ENCODE measurements at regions not wholly inside any gene's neighbourhood (a gene's known extent, or its start where the extent isn't known, plus 50 kb on each side); places are given as distances from the start of the nearest gene placed in this dataset.

- no peak for DNase-seq
- Mint-ChIP-seq H3K27ac (no peak overlapping the region), H3K4me1 (ENCODE audit: low read depth) (no peaks in the 10 kb centered on the region), H3K36me3 (ENCODE audit: insufficient read depth in 2 of 2) (no peaks in the 10 kb centered on the region), H3K9me3 (no peaks in the 10 kb centered on the region), H3K4me3 (no peak overlapping the region), H3K27me3 (ENCODE audit: low read depth) (peaks cover 9% of the 10 kb centered on the region)
- ATAC-seq (replicated peaks in 1 of 2), result no peak
Measured at GRCh38 chr1:30271401-30272276, 451.7 kb downstream of the MATN1 start.

- Mint-ChIP-seq H3K4me3 (no peak overlapping the region), H3K27me3 (ENCODE audit: low read depth) (peaks cover under 1% of the 10 kb centered on the region), H3K27ac (no peak overlapping the region), H3K9me3 (no peaks in the 10 kb centered on the region), H3K36me3 (ENCODE audit: insufficient read depth in 2 of 2) (no peaks in the 10 kb centered on the region), H3K4me1 (ENCODE audit: low read depth) (no peaks in the 10 kb centered on the region)
- DNase-seq, result no peak
- no peak for ATAC-seq (replicated peaks in 1 of 2)
Measured at GRCh38 chr1:30270461-30270860, 452.9 kb downstream of the MATN1 start.

DNA sequence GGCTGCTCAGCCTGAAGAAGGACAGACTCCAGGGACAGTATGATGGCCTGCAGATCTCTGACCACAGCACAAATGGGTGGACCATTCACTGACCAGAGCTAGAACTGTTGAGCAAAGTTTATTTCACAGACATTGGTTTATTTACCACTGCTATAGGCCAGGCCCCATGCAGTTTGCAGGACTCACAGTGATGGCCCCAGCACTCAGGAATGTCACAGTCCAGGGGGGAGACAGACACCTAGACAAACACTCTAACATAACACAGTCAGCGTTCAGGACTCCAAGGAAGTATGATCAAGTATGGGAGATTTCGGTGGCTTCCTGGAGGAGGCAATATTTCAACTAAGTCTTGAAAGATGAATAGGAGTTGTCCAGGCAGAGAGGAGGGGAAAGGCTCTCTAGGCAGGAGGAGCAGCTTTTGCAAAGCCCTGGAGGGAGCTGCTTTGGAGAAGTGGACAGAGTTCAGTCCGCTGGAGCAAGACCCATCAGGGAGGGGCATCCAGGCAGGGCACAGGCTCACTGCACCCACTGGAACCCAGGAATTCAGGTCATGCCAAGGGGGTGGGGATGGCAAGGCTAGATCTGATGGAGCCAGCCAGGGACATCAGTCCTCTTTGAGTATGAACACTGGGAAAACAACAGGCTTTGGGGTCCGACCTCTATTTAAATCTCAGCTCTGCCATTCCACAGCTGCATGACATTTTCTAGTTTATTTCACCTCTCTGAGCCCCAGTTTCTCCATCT is 454.3 kb downstream of the MATN1 start:
- DNase-seq, result no peak
- ATAC-seq (replicated peaks in 1 of 2), result no peak
- Mint-ChIP-seq H3K36me3 (ENCODE audit: insufficient read depth in 2 of 2) (no peaks in the 10 kb centered on the region), H3K27me3 (ENCODE audit: low read depth) (no peaks in the 10 kb centered on the region), H3K9me3 (no peaks in the 10 kb centered on the region), H3K4me1 (ENCODE audit: low read depth) (no peaks in the 10 kb centered on the region), H3K4me3 (no peak overlapping the region), H3K27ac (no peak overlapping the region)

- no peak for DNase-seq
- H3K9me3 Mint-ChIP-seq, result no peaks in the 10 kb centered on the region
- H3K27me3 Mint-ChIP-seq (ENCODE audit: low read depth), result no peaks in the 10 kb centered on the region
- H3K4me3 Mint-ChIP-seq, result no peak overlapping the region
- no peaks in the 10 kb centered on the region for H3K36me3 Mint-ChIP-seq (ENCODE audit: insufficient read depth in 2 of 2)
- no peak overlapping the region for H3K27ac Mint-ChIP-seq
- ATAC-seq (replicated peaks in 1 of 2), result no peak
- no peaks in the 10 kb centered on the region for H3K4me1 Mint-ChIP-seq (ENCODE audit: low read depth)
Measured at GRCh38 chr1:30267856-30268255, 455.5 kb downstream of the MATN1 start.

DNA sequence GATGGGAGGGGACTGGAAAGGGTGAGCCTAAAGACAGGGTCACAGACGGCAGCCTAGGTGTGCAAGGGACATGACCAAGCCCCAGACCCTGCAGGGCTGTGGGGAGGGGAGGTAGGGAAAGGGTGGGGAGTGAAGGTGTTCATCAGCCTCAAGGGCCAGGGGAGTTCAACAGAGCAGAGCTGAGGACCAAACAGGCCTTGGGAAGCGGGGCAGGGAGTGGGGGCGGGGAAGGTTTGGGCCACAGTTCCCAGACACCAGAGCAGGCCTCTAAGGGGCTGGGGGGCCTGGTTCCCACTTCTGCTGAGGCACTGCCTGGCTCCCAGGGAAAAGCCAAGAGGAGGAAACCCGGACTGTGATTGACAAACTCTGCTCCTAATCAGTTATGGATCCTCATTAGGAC is 456.3 kb downstream of the MATN1 start:
- Mint-ChIP-seq H3K36me3 (ENCODE audit: insufficient read depth in 2 of 2) (no peaks in the 10 kb centered on the region), H3K27ac (no peak overlapping the region), H3K9me3 (no peaks in the 10 kb centered on the region), H3K27me3 (ENCODE audit: low read depth) (no peaks in the 10 kb centered on the region), H3K4me1 (ENCODE audit: low read depth) (no peaks in the 10 kb centered on the region), H3K4me3 (no peak overlapping the region)
- ATAC-seq (replicated peaks in 1 of 2), result no peak
- DNase-seq, result no peak

- H3K4me3 Mint-ChIP-seq, result no peak overlapping the region
- peaks cover 4 to 5% of the 10 kb centered on the region in 2 donors for H3K9me3 Mint-ChIP-seq
- H3K27me3 Mint-ChIP-seq (ENCODE audit: low read depth), result peaks cover 10% of the 10 kb centered on the region
- no peaks in the 10 kb centered on the region for H3K4me1 Mint-ChIP-seq (ENCODE audit: low read depth)
- no peaks in the 10 kb centered on the region for H3K36me3 Mint-ChIP-seq (ENCODE audit: insufficient read depth in 2 of 2)
- H3K27ac Mint-ChIP-seq, result no peak overlapping the region
- ATAC-seq (replicated peaks in 1 of 2), result no peak
- no peak for DNase-seq
Measured at GRCh38 chr1:30265127-30266070, 458.0 kb downstream of the MATN1 start.

DNA sequence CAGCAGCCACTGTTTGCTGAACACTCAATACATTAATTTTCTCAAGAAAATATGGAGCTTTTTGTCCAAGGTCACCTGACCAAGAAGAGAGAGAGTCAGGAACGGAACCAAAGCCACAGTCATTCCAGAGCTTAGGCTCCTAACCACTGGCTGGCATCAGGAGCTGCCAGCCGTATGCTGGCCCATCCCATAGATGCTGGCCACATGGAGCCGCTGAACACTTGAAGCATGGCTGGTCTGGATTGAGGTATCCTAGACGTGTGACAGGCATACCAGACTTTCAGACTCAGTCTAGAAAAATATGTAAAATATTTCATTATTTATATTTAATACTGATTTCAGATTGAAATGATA is 458.7 kb downstream of the MATN1 start:
- no peaks in the 10 kb centered on the region for H3K36me3 Mint-ChIP-seq (ENCODE audit: insufficient read depth in 2 of 2)
- DNase-seq (no peak), ATAC-seq (replicated peaks in 1 of 2) (no peak)
- H3K4me3 Mint-ChIP-seq, result no peak overlapping the region
- no peaks in the 10 kb centered on the region for H3K4me1 Mint-ChIP-seq (ENCODE audit: low read depth)
- peaks cover 10% of the 10 kb centered on the region for H3K27me3 Mint-ChIP-seq (ENCODE audit: low read depth)
- no peak overlapping the region for H3K27ac Mint-ChIP-seq
- H3K9me3 Mint-ChIP-seq, result peaks cover 4 to 5% of the 10 kb centered on the region in 2 donors

GRCh38 chr1:30263888-30264671 is 459.3 kb downstream of the MATN1 start:
- DNase-seq (no peak), ATAC-seq (replicated peaks in 1 of 2) (no peak)
- Mint-ChIP-seq H3K27me3 (ENCODE audit: low read depth) (peaks cover 11% of the 10 kb centered on the region), H3K4me3 (no peak overlapping the region), H3K27ac (no peak overlapping the region), H3K9me3 (peaks cover 4 to 5% of the 10 kb centered on the region in 2 donors), H3K36me3 (ENCODE audit: insufficient read depth in 2 of 2) (no peaks in the 10 kb centered on the region), H3K4me1 (ENCODE audit: low read depth) (no peaks in the 10 kb centered on the region)

DNA sequence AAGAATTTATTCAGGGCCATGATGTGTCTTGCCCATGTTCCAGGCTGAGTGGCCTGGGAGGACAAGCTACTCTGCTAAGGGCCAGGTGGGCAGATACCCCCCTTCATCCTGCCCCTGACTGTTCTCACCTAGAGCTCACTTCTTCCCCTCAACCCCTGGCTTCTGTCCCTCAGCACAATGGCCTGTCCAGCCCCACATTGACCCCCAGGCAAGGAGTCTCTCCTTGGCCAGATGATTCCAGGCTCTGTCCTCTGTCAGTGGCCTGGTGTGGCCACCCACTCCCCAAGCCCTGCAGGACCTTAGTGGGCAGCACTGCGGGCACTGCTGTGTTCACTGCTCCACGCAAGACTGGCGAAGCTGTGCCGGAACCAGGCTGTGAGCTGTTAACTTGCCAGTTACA is 460.0 kb downstream of the MATN1 start:
- Mint-ChIP-seq H3K27ac (no peak overlapping the region), H3K27me3 (ENCODE audit: low read depth) (peaks cover 17% of the 10 kb centered on the region), H3K4me1 (ENCODE audit: low read depth) (no peaks in the 10 kb centered on the region), H3K36me3 (ENCODE audit: insufficient read depth in 2 of 2) (no peaks in the 10 kb centered on the region), H3K4me3 (no peak overlapping the region), H3K9me3 (peaks cover 4 to 5% of the 10 kb centered on the region in 2 donors)
- DNase-seq (no peak), ATAC-seq (replicated peaks in 1 of 2) (no peak)

- DNase-seq (no peak), ATAC-seq (replicated peaks in 1 of 2) (no peak)
- no peak overlapping the region for H3K27ac Mint-ChIP-seq
- H3K9me3 Mint-ChIP-seq, result peaks cover 4 to 5% of the 10 kb centered on the region in 2 donors
- H3K27me3 Mint-ChIP-seq (ENCODE audit: low read depth), result peaks cover 22% of the 10 kb centered on the region
- H3K4me3 Mint-ChIP-seq, result no peak overlapping the region
- H3K36me3 Mint-ChIP-seq (ENCODE audit: insufficient read depth in 2 of 2), result no peaks in the 10 kb centered on the region
- no peaks in the 10 kb centered on the region for H3K4me1 Mint-ChIP-seq (ENCODE audit: low read depth)
Measured at GRCh38 chr1:30262158-30262557, 461.2 kb downstream of the MATN1 start.

DNA sequence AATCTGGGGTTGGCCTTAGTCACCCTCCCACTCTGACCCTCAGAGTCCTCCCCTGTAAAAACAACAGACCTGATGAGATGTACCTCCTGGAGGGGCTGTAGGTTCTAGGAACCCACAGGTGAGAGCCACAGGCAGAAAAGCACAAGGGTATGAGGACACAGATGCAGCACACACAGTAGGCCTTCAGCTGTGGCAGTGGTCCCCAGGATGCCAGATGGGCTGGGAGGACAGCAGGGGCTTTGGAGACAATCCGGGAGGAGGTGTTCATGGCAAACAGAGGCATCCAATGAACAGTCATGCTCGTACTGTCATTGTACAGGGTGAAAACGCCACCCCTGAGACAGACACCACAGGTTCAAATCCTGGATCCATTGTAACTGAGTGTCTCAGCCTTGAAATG is 463.1 kb downstream of the MATN1 start:
- Mint-ChIP-seq H3K36me3 (ENCODE audit: insufficient read depth in 2 of 2) (no peaks in the 10 kb centered on the region), H3K27me3 (ENCODE audit: low read depth) (peaks cover 22% of the 10 kb centered on the region), H3K9me3 (peaks cover 4 to 5% of the 10 kb centered on the region in 2 donors), H3K27ac (no peak overlapping the region), H3K4me3 (no peak overlapping the region), H3K4me1 (ENCODE audit: low read depth) (no peaks in the 10 kb centered on the region)
- DNase-seq, result no peak
- no peak for ATAC-seq (replicated peaks in 1 of 2)

DNA sequence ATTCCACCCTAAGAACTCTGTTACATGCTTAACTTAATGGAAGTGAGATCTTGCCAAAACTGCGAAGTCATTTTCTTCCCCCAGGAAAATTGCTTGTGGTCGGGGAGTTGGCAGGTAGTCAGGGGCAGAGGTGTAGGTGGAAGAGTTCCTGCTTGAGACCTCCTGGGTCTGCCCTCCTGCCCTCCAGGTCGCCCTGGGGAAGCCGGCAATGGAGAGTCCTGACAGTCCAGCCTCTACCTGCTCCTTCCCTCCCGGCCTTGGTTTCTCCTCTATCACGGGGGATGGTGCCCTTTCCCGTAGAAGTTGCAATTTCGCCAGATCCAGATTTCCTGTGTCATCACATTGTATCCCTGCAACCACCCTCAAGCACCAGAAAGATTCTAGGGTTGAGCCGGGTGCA is 463.8 kb downstream of the MATN1 start:
- Mint-ChIP-seq H3K9me3 (peaks cover 4 to 5% of the 10 kb centered on the region in 2 donors), H3K27ac (no peak overlapping the region), H3K4me3 (no peak overlapping the region), H3K27me3 (ENCODE audit: low read depth) (peaks cover 25% of the 10 kb centered on the region), H3K4me1 (ENCODE audit: low read depth) (no peaks in the 10 kb centered on the region), H3K36me3 (ENCODE audit: insufficient read depth in 2 of 2) (no peaks in the 10 kb centered on the region)
- ATAC-seq (replicated peaks in 1 of 2) (no peak), DNase-seq (no peak)

Data from activated T-cell treated with anti-CD3 and anti-CD28 coated beads, Interleukin-2, amount 50 U/mL, for 72 hours (primary cell).